MM.1S (cell line): ENCODE measurements at regions not wholly inside any gene's neighbourhood (a gene's known extent, or its start where the extent isn't known, plus 50 kb on each side); places are given as distances from the start of the nearest gene placed in this dataset.
A peak's percentile ranks its signal among the peaks of the same experiment; 100 is the strongest.

Source experiments
- DNase-seq: peaks from one replicate; pipeline ENCODE4 v3.0.0-alpha.2; 2015
- H2AFZ ChIP-seq: fragments of 300-600 bp; sonication (generic); 2 replicates; pipeline ENCODE4 v1.6.0; 2016; ENCODE audit warnings: antibody characterized with exemption, low read length
- H3F3A ChIP-seq: fragments of 300-600 bp; sonication (generic); 2 replicates; pipeline ENCODE4 v1.6.1; 2016; ENCODE audit warnings: mild to moderate bottlenecking, antibody characterized with exemption, low read length, moderate library complexity, mixed read lengths; ENCODE audit not compliant: insufficient read depth
- H3K27ac ChIP-seq: fragments of 300-600 bp; sonication (generic); 2 replicates; pipeline ENCODE4 v1.5.1; 2016; ENCODE audit warnings: mild to moderate bottlenecking, low read length
- H3K27me3 ChIP-seq: fragments of 300-600 bp; sonication (generic); replicated peaks from 2 replicates; pipeline ENCODE4 v1.6.0; 2016; ENCODE audit warnings: low read length; ENCODE audit not compliant: insufficient read depth
- H3K36me3 ChIP-seq: fragments of 300-600 bp; sonication (generic); replicated peaks from 2 replicates; pipeline ENCODE4 v1.6.1; 2016; ENCODE audit warnings: mild to moderate bottlenecking, low read length, mixed read lengths; ENCODE audit not compliant: insufficient read depth
- H3K4me1 ChIP-seq: fragments of 300-600 bp; sonication (generic); 2 replicates; pipeline ENCODE4 v1.6.1; 2016; ENCODE audit warnings: low read length, mixed read lengths
- H3K4me2 ChIP-seq: fragments of 300-600 bp; sonication (generic); 2 replicates; pipeline ENCODE4 v1.6.0; 2016; ENCODE audit warnings: low read depth, low read length
- H3K4me3 ChIP-seq: fragments of 300-600 bp; sonication (generic); 2 replicates; pipeline ENCODE4 v1.5.1; 2016; ENCODE audit warnings: low read length, mixed read lengths
- H3K79me2 ChIP-seq: fragments of 300-600 bp; sonication (generic); 2 replicates; pipeline ENCODE4 v1.6.1; 2016; ENCODE audit warnings: mixed run types, low read length, mixed read lengths
- H3K9ac ChIP-seq: fragments of 300-600 bp; sonication (generic); 2 replicates; pipeline ENCODE4 v1.6.1; 2016; ENCODE audit warnings: low read length, mixed read lengths
- H3K9me2 ChIP-seq: fragments of 300-600 bp; sonication (generic); replicated peaks from 2 replicates; pipeline ENCODE4 v1.6.1; 2016; ENCODE audit warnings: mild to moderate bottlenecking, low read length, mixed read lengths; ENCODE audit not compliant: insufficient read depth
- H3K9me3 ChIP-seq: fragments of 300-600 bp; sonication (generic); replicated peaks from 2 replicates; pipeline ENCODE4 v1.6.1; 2016; ENCODE audit warnings: mild to moderate bottlenecking, low read length, mixed read lengths; ENCODE audit not compliant: insufficient read depth
- H4K20me1 ChIP-seq: fragments of 300-600 bp; sonication (generic); 2 replicates; pipeline ENCODE4 v1.6.1; 2016; ENCODE audit warnings: mild to moderate bottlenecking, low read length, moderate library complexity, mixed read lengths; ENCODE audit not compliant: insufficient read depth
- CTCF ChIP-seq: fragments of 300-600 bp; sonication (generic); IDR thresholded peaks from 2 replicates; pipeline ENCODE4 v1.5.1; 2016; ENCODE audit warnings: antibody characterized with exemption, low read length, mixed read lengths
- EZH2 ChIP-seq: fragments of 300-600 bp; sonication (generic); optimal IDR thresholded peaks from 2 replicates; pipeline ENCODE3; 2017; ENCODE audit warnings: low read depth, mild to moderate bottlenecking, antibody characterized with exemption, low read length, mixed read lengths
- EZH2phosphoT487 ChIP-seq: fragments of 300-600 bp; sonication (generic); IDR thresholded peaks from 2 replicates; pipeline ENCODE4 v1.6.1; 2018; ENCODE audit warnings: antibody characterized with exemption, low read length

DNA sequence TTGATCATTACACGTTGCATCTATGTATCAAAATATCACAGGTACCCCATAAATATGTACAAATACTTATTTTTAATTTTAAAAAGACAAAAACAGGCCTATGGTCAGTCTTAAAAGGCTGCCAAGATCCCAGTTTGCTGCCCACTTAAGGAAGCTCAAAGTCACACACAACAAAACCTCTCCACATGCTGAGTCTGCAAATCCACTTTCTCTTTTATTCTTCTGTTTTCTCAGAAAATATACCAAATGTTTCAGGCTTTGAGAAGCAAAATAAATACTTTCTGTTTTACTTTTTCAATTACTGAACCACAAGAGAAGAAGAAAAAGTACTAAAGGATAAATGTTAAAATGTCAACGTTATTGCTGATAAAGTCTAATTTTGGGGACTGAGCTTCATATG lies 107.8 kb upstream of the MANEA start:
- no peak overlapping the region for H3K9ac ChIP-seq
- no peak for TF ChIP-seq EZH2
- no peak for TF ChIP-seq CTCF
- no peak for TF ChIP-seq EZH2phosphoT487

GRCh38 chr6:95478941-95479340 lies 98.4 kb upstream of the MANEA start:
- Histone ChIP-seq H3F3A (no peaks in the 10 kb centered on the region), H3K27me3 (no peaks in the 10 kb centered on the region), H3K79me2 (no peaks in the 10 kb centered on the region), H3K27ac (no peak overlapping the region), H3K4me1 (no peaks in the 10 kb centered on the region), H3K9me3 (no peaks in the 10 kb centered on the region), H3K4me3 (no peak overlapping the region), H3K4me2 (no peak overlapping the region), H3K9ac (no peak overlapping the region), H3K9me2 (no peaks in the 10 kb centered on the region), H2AFZ (no peak overlapping the region), H3K36me3 (no peaks in the 10 kb centered on the region), H4K20me1 (no peaks in the 10 kb centered on the region)
- no peak for TF ChIP-seq EZH2phosphoT487
- TF ChIP-seq CTCF, result no peak
- TF ChIP-seq EZH2, result no peak
- DNase-seq, result no peak

More for the DNA sequence above, 107.8 kb upstream of the MANEA start:
- H3K4me1 ChIP-seq, result peaks cover 4% of the 10 kb centered on the region; the same call in 1 of the 2 replicates
- H2AFZ ChIP-seq, result no peak overlapping the region
- no peaks in the 10 kb centered on the region for H4K20me1 ChIP-seq
- no peak overlapping the region for H3K27ac ChIP-seq
- no peaks in the 10 kb centered on the region for H3K79me2 ChIP-seq
- H3F3A ChIP-seq, result no peaks in the 10 kb centered on the region
- H3K4me2 ChIP-seq, result peak overlapping the region; percentile 3; the same call in 1 of the 2 replicates
- H3K27me3 ChIP-seq, result no peaks in the 10 kb centered on the region
- peak; percentile 60 for DNase-seq
- no peak overlapping the region for H3K4me3 ChIP-seq
- H3K36me3 ChIP-seq, result no peaks in the 10 kb centered on the region
- no peaks in the 10 kb centered on the region for H3K9me2 ChIP-seq
- H3K9me3 ChIP-seq, result no peaks in the 10 kb centered on the region

DNA sequence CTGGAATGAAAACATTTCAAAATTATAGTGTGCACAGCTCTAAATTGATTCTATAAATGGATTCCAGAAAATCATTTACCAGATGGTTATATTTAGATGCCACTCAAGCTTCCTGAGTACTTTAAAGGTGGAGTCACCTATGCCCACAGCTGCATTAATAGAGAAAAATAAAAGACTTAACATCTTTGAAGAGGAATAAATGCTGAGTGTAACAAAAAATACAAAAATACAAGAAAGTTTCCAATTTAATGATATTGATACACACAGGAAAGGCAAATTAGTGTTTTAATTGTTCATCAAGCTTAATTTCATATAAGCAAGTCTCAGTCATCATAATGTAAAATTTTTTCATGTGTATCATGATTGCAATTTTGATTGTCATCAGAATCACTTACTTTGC lies 89.5 kb upstream of the MANEA start:
- Histone ChIP-seq H2AFZ (no peak overlapping the region), H3K4me1 (0 out of 2 replicates have a peak, but pooled peaks cover 4% of the 10 kb centered on the region), H3K36me3 (no peaks in the 10 kb centered on the region), H3K9me3 (no peaks in the 10 kb centered on the region), H3K4me3 (no peak overlapping the region), H4K20me1 (no peaks in the 10 kb centered on the region), H3K79me2 (no peaks in the 10 kb centered on the region), H3K9ac (no peak overlapping the region), H3K27ac (no peak overlapping the region), H3K4me2 (no peak overlapping the region), H3K9me2 (no peaks in the 10 kb centered on the region), H3F3A (no peaks in the 10 kb centered on the region), H3K27me3 (no peaks in the 10 kb centered on the region)
- no peak for TF ChIP-seq CTCF
- no peak for TF ChIP-seq EZH2
- TF ChIP-seq EZH2phosphoT487, result no peak
- no peak for DNase-seq
